ENCODE measurements at regions not wholly inside any gene's neighbourhood (a gene's known extent, or its start where the extent isn't known, plus 50 kb on each side); places are given as distances from the start of the nearest gene placed in this dataset.
A peak's percentile ranks its signal among the peaks of the same experiment; 100 is the strongest.

DNA sequence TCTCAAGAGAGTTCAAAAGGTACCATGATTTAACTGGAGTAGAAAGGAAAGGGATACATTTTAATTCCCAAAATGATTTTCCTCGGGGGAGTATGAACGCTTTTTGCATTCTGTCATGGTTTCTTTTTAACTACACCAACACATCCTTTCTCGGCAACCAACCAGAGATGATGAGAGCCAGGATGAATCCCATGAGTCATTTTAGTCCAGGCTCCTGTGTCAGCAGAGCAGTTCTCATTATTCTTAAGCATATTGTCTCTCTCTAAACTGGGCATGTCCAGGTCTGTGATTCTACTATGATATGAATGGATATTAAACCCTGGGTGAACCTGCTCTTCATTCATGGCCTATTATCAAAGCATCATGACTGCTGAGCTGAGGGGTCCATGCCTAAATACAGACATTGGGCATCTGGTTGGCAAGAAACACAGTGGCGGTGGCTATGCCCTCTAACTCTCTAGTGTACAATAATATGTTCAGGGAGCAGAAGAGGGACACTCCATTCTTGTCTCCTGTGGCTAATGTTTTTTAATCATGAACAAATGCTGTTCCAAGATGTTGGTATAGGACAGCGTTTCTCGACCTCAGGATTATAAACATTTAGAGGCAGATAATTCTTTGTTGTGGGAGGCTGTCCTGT, 124.3 kb upstream of the ESRRG start:
- peak; percentile 41 for DNase-seq

DNA sequence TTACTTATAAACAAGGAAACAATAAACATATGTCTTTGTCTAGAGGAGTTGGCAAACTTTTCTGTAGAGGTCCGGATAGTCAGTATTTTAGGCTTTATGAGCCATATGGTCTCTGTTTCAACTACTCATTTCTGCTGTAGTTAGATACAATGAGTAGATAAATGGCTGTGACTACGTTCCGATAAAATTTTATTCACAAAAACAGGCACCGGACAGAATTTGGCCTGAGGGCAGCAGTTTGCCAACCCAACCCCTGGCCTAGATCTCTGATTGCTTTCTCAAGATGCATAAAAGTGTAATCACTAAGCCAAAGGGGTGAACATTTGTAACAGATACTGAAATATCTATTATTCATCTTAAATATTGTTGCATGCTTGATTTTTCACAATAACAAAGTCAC, 123.1 kb upstream of the ESRRG start:
- DNase-seq = no peak

DNA sequence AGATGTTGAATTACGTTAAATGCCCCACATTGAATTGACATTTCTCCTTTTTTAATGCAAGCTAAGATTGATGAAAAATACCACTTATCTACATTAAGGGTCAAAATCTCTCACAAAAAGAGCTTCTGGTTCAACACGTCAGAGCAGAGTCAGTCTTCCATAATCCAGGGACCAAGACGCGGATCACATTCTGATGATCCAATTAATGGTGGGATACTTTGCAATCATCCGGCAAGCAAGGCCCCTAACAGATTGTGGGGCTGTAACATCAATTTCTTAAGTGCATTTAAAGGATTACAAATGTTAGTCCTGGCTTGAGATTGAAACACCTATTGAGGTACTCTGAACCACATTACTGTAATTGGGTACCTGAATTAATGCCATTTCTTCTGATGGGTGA, 120.2 kb upstream of the ESRRG start:
- DNase-seq = no peak

DNA sequence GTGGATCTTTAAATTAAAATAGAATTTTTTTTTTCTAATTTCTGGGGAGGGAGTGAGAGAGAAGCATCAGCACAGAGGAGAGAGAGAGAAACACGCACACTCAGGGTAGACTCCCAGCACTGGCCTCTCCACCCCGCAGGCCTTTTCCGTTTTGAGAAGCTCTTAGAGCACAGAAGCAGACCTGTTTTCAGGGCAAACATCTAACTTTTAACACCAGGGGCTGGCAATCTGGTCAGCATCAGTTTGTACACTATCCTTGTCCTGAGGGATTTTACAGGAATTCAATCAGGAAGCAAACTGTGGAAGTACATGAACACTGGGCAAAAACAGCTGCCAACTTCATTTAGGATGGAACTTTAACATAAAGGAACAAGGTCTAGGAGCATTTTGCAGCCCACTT, 117.9 kb upstream of the ESRRG start:
- DNase-seq = no peak

DNA sequence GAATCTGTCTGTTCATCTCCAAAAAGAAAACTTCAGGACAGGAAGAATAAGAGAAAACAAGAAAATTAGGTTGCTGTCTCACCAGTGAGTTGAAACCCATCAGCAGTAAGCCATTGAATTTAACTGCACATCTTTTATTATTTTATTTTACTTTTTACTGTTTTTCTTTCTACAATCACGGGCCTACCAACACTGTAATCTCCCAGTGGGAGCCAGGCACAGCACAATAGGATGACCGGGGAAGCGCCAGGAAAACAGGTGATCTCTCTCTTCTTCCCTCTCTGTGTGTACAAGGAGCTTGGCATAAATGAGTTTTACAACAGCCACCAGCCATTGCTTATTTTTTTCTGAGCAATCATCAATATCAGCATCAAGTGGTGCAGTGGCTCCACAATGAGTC, 113.1 kb upstream of the ESRRG start:
- no peak for DNase-seq

DNA sequence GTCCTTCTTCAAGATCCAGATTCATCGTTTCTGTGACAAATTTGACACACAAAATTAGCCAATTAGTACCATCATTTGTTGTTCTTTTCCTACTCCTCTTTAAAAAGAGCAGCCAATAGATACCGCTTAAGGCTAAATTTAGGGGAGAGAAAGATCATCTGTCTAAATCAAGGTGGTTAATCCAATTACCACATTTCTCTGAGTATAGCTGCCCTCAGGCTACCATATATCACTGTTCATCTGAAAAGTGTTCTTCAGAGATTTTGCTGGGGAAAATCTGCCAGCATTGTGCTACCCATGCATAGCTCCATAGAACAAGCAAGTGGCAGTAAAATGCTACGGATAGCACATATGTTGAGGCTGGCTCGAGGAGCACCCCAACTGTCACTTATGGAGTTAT, 110.3 kb upstream of the ESRRG start:
- DNase-seq = no peak

DNA sequence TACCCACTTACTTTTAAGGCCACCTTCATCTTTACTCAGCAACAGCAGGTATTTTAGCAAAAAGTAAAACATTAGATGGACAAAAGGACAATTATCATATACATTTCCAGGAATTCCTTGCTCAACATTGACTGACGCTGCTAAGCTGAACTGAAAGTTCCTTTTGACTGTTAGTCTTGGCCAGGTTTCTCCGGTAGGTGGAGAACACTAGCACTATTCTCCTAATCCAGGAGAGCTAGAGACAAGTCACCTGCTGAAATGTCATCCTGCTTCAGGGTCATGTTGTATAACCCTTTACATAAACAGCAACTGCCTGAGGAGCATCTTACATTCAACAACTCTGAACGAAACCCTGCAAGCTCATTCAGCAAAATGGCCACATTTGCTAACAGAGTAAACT, 109.0 kb upstream of the ESRRG start:
- DNase-seq = no peak

DNA sequence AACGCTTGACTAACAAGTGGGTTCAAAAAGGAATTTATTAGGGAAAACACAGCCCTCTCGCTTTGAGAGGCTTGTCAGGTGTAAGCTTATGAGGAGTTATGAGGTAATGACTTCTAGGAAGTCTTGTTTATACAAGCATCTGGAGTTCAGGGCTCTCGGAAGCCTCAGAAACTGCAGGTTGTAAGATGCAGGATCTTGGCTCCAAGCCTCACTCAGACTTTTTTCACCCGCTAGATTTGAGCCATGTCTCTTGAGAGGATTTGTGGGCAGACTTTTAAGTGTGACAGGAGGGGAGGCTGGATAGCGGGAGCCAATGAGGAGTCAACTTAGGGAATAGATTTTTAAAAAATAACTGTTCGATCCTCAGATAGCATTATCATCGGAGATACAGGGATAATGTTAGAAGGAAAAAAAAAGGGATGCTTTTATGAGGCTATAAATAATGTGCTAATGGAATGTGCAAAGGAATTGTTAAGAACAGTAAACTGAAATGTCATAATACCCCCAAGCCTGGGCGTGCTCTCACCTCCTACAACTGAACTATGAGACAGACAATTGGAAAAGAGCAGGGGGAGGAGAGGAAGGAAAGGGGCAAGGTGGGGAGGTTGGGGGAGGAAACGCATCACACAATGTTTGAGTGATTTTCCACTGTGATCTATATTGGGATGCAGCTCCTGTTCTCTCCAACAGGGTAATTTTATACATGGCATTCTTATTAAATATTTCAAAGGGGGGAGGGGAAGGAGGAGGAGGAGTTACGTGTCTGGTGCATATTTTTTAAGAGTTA, 107.4 kb upstream of the ESRRG start:
- DNase-seq = no peak

DNA sequence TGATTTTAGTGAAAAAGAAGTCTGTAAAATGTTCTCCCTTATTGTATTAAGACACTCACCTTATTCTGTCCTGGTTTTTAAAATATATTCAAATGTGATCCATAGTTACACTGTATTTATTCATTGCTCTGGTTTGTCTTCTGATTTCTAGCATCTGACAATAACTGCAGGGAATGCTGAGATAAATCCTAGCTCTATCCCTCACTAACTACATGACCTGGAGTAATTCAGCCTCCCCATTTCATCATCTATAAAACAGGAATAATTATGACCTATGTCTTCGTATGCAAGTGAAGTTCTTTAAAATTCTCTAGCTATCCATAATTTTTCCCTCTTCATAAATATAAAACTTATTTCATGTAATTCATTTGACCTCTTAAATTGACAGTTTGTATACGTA, 104.0 kb upstream of the ESRRG start:
- DNase-seq = no peak

DNA sequence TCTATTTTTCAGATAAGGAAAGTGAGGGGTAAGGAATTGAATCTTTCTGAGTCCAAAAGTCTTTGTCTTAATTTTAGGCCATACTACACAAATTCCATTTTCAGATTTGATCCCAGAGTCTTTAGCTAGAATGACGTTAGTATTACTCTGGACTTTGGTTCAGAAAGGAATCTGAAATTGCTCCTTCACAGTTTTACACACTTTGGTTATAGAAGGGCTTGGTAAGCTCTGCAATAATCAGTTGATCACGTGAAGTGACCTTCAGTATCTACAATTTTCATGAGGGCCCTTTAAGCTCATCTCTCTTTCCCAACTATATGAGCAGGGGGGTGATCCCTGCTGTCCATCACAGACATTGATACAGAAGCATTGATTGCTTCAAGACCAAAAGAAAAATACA, 103.4 kb upstream of the ESRRG start:
- DNase-seq = no peak

DNA sequence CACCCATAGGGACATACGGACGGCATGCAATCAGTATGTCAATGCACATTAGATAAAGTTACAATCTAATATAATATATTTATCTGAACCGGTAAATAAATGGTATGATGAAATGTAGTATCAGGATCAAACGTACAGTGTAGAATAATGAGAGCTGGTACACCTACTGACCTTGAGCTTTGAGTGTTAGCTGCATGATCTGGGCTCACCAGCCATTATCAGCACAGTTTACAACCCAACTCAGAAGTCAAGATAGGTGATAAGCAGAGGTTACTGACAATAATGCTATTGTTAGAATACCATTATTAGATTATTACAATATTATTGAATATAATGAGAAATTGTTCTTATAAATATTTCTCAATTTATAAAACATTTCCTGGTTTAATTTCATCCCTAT, 103.0 kb upstream of the ESRRG start:
- no peak for DNase-seq

DNA sequence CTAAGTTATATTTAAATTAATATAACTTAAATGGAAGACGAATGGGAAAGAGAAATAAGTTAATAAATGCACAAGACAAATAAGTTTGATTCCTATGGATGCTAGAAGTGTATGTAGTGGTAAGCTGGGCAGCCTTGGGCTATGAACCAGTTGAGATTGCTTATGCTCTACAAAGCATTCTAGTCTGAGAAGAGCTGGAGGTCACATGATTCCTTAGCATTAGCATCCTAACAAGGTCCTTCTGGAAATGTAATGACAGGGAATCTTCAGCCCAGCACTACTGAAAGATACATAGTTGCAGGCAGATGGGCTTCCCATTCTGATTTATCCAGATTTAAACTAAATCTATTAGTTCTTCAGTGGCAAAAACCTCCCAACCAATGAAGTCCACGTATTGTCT, 102.3 kb upstream of the ESRRG start:
- DNase-seq = no peak

DNA sequence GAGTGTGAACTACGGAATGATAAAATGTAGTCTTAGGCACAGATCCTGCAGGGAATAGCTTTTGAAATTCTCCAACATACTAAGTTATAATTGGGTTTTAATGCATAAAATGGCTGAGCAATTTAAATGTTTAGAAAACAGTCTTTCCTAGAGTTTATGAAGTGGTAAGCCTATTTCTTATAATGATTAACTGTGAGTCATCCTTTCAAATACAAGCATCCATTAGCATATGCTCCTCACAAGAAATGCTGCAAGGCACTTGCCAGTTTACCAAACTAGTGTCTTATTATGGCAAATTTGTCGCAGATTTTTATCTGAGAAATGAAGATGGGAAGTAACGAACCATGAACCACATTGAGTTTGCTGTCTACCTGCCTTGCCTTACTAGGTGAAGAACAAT, 101.3 kb upstream of the ESRRG start:
- DNase-seq = no peak

DNA sequence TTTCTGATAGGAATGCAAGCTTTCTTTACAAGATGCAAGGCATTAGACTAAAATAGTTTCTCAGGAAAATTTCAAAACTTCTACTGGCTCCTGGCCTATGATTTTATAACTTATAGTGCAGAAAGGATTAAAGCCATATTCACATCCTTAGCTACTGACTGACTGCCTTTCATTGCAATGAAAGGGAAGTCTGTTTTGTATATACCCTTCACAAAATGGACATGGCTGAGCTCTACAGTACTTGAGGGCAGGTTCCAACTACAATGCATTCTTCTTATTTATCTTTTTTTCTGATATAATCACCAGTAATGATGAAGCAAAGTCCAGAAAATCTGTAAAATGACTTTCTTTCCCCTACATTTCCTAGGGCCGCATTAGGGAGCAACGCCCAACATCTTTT, 100.5 kb upstream of the ESRRG start:
- DNase-seq = no peak

DNA sequence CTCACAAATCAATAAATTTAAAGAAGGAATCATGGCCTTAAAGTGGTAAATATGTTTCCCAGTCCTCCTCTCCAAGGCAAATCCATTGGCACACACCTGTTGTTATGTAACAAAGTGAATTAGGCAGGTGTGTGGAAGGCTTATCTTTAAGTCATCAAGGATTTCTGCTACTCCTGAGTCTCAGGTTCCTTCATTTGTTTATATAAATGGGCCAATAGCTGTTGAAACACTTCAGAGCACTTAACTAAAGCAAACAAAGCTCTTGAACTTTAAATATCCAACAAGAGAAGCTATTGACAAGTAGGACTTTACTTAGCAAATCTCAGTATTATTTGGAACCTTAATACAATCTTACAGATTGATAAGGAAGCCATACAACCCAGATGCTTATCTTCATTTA, 99.3 kb upstream of the ESRRG start:
- DNase-seq = no peak

DNA sequence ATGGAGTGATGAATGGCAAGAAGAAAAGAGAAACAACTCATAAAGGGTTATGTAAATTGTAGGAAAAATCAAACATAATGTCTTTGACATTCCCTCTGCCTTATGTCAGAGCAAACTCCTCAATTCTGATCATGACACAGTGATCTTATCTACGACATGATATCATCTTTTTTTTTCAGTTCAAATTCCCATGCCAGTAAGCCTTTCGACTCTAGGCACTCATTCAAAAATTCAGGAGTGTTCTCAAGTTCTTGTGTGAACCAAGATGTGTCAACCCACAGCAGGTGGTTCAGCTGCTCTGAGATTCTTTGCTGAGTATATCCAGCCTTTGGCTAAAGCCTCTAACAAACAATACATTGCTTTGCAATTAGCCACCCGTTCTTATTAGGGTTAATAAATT, 97.1 kb upstream of the ESRRG start:
- DNase-seq = no peak

DNA sequence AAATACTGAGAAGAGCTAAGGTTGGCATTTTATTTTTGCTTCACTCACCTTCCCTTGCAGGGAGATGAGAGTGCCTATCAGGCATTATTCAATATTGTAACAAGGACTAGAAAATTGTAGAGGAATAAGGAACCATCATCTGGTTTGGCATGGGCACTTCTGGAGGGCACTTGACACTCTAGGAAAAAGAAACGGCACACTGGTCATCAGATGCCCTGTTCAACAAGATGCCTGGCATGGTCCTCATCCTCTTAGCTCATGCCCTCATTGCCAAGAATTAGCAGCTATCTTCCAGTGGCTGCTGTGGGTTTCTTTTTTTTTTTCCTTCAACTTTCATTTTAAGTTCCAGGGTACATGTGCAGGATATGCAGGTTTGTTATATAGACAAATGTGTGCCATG, 95.1 kb upstream of the ESRRG start:
- DNase-seq = no peak

DNA sequence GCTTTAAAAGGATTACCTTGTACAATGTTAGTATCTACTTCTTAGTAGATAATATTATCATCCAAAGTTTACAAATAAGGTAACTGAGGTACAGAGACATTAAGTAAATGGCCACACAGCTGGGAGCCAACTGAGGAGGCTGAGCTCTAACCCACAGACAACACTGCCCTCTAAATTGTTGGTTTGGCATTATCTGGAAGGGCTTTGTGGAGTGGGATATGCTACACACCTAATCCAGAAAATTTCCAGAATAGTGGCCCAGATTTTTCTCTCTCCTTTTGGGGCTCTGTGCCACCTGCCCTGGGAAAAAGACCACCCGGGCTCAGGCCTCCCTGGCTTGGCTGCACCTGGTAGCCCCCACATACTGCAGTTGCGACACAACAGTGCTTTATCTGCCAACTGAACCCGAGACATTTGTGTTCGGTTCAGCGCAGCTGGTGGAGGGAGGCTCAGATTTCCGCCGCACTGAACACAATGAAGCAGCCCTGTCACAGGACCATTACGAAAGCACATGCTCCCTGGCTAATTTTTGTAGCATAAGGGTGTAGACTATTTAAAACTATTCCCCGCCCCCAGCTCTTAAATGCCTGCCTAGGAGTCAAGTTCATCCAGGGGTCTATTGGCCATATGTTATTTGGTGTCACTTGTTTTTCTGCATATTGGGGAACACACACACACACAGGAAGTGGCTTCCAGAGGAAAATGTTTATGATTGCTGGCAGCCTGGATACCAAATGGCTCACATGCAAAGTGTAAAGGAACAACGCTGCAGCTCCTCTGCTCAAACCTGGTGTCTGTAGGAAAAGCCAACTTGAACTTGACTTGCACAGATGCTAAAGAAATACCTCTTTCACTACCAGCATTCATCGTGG, 92.3 kb upstream of the ESRRG start:
- DNase-seq = peak; percentile 9

DNA sequence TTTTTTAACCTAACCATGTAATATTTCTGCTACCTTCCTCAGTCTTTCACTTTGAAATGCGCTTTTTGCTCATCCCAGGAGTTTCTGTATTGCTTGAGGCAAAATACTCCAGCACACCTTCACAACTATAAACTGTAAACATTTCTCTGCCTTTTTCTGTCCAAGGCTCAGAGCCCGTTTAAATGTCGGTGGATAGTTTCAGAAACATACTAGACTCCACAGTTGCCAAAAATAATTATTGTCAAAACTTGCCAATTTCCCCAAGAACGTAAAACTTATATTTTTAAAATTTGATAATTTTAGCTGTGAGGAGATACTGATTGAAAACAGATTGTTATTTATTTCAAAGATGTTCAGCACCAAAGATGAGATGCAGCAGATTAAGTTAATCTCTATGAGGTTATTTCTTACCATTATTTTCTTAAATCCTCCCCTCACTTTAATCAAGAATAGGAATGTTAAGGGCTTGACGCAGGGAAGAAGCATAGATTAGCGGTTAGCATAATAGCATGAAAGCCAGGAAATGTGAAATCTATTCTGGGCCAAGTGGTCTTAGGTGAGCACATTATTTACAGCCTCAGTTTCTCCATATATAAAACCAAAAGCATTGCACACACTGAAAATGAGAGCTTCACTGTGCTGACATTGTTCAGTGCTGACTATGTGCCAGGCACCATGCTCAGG, 91.5 kb upstream of the ESRRG start:
- DNase-seq = no peak

DNA sequence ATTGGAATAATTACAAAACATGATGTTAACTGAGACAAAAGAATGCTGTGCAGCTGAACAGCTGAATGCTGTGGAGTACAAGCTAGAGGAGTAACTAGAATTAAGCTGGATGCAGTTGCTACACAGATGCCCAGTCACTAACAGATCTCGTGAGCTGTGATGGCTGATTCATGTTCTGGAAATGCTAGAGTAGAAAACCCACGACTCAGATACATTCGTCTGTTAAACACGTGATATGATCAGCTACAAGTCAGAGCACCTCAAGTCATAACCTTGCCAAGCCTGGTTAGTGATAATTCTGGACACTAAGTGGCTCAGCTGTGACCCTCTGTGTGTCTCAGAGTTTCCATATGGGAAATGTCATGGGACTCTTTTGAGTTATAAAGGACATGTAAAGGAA, 89.7 kb upstream of the ESRRG start:
- peak; percentile 27 for DNase-seq

DNA sequence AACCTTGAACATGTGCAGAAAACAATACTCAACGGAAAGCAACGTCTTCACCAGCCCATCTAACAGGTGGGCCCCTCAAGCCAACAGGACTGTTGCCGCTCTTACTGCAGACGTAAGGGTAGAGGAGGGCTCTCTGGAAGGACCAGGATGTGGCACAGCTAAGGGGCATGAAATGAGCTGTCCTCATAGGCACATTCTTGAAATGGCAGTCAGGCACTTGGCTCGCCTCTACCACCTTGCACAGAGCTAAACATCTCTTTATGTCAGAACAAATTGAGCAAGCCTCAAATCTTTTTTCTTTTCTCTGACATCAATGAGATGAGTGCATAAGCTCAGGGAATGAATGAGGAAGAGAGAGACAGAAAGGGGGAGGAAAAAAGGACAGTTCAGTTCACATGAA, 86.4 kb upstream of the ESRRG start:
- DNase-seq = no peak

DNA sequence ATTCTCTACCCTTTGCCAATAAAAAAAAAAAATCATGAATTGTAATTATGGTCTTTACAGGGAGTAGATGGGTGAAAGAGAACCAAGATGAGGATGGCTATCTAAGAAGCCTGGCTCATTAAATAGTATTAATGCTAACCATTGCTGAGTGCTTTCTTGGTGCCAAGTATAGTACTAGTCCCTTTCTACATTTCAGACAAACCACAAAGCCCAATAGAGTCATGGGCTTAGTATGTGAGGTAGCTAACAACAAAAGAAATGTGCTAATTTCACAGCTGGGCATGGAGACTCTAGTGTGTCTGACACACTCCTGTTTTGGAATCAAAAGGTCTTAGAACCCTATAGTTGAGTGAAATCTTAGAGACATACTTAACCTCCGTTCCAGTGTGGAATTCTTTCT, 84.5 kb upstream of the ESRRG start:
- DNase-seq = peak; percentile 5

DNA sequence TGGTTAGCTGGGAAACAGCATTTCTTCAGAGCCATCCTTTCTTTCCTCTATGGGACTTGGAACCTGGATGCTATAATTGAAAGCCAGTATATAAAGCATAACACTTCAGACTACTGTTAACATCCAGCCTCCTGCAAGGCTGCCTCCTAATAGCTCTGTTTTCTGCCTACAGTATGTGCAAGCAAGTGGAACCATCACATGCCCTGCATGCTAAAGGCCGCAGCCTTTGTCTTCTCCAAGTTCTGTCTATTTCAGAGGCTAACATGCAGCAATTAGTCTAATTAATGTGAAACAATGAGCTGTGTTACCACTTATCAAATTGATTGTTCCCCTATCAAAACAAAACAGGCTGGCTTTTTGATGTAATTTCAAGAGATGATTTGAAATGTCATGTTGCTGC, 82.7 kb upstream of the ESRRG start:
- no peak for DNase-seq
